ENCODE measurements at regions not wholly inside any gene's neighbourhood (a gene's known extent, or its start where the extent isn't known, plus 50 kb on each side); places are given as distances from the start of the nearest gene placed in this dataset.

DNA sequence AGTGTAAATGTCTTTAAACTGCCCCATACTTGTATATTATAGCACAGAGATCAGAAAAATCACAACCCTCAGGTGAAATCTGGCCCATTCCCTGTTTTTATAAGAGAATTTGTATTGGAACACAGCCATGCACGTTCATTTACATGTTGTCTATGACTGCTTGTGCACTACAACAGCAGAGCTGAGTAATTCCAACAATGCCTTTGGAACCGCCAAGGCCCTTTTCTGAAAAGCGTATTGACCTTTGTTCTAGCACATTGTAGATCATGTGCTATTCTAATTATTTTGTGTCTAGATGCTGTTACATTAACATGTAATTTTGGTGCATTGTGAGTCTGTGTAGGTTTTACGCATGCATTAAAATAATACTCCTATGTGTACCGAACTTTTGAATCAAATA lies 339.6 kb downstream of the CHRM3 start:
- no peaks in the 10 kb centered on the region for H3K79me1 ChIP-seq (ENCODE audit: low read depth in 1 of 2, low read length in 2 of 2)
- TF ChIP-seq NFE2L2 (IDR thresholded peaks at IDR 0.05; ENCODE audit: low read depth, low read length) (no peak), MAZ (IDR thresholded peaks at IDR 0.05; ENCODE audit: borderline replicate concordance, low read depth, low read length) (no peak), FOS (IDR thresholded peaks at IDR 0.05; ENCODE audit: low read depth, low read length) (no peak)
- H3K9me3 ChIP-seq (ENCODE audit: control insufficient read depth, insufficient read depth, low read length), result no peaks in the 10 kb centered on the region
- H2AFZ ChIP-seq (replicated peaks; ENCODE audit: low read length, poor library complexity), result no peak overlapping the region
- no CpG with 5 or more reads among the region's 5 CpGs for WGBS, 2 experiments (ENCODE audit: extremely low coverage in 2 of 2, insufficient read length in 1 of 2)
- H3K4me2 ChIP-seq (ENCODE audit: low read depth, low read length), result no peak overlapping the region
- no peak overlapping the region for H3K27ac ChIP-seq (ENCODE audit: insufficient read depth, low read length)
- H3K4ac ChIP-seq (ENCODE audit: low read depth, low read length), result no peak overlapping the region
- DNase-seq (no peak), ATAC-seq (ENCODE audit: low read depth) (no peak)
- H3K4me1 ChIP-seq (ENCODE audit: control insufficient read depth, insufficient read depth, low read length), result no peaks in the 10 kb centered on the region
- no peak overlapping the region for H3K14ac ChIP-seq (replicated peaks; ENCODE audit: low read depth, low read length)
- no peak overlapping the region for H2BK15ac ChIP-seq (ENCODE audit: low read depth, low read length)
- H4K20me1 ChIP-seq (ENCODE audit: insufficient read depth, low read length), result no peaks in the 10 kb centered on the region
- no peak overlapping the region for H4K91ac ChIP-seq (ENCODE audit: insufficient read depth, low read depth, low read length)
- in situ Hi-C loops (cut with MboI; ENCODE audit: low sequenced_read_pairs) (no loop called here), intact Hi-C loops (cut with micrococcal nuclease) (no loop called here), dilution Hi-C loops (cut with HindIII; ENCODE audit: low sequenced_read_pairs, unreplicated experiment) (no loop called here)
- no peak overlapping the region for H3K9ac ChIP-seq (ENCODE audit: low read depth, low read length)
- no peak overlapping the region for H2BK5ac ChIP-seq (ENCODE audit: low read depth, low read length, poor library complexity, severe bottlenecking)
- H3K36me3 ChIP-seq (ENCODE audit: control insufficient read depth, insufficient read depth, low read length), result no peaks in the 10 kb centered on the region
- ChIA-PET CTCF (no interaction called here), POLR2A (ENCODE audit: unreplicated experiment) (no interaction called here)
- no peak overlapping the region for H3K4me3 ChIP-seq (ENCODE audit: insufficient read depth, low read depth, low read length)
- BruUV-seq (replicated peaks), result no TSS peak
- no peak overlapping the region for H2AK9ac ChIP-seq (replicated peaks; ENCODE audit: low read depth, low read length, poor library complexity)
- no peak overlapping the region for H2AK5ac ChIP-seq (ENCODE audit: low read depth, low read length)
- no peak overlapping the region for H3K23ac ChIP-seq (ENCODE audit: low read depth, low read length)
- H3K9me1 ChIP-seq (ENCODE audit: insufficient read depth, low read length), result no peaks in the 10 kb centered on the region
- H3K27me3 ChIP-seq (ENCODE audit: control insufficient read depth, insufficient read depth, low read length), result no peaks in the 10 kb centered on the region
- H3K56ac ChIP-seq (ENCODE audit: extremely low read depth, insufficient read depth, low read length), result no peak overlapping the region
- H4K5ac ChIP-seq (ENCODE audit: low read depth, low read length), result no peak overlapping the region
- H4K8ac ChIP-seq (ENCODE audit: low read depth in 2 of 2, low read length in 2 of 2), result no peak overlapping the region
- H3K18ac ChIP-seq (ENCODE audit: low read depth, low read length), result no peak overlapping the region
- no peak overlapping the region for H2BK20ac ChIP-seq (ENCODE audit: low read depth, low read length)
- H2BK120ac ChIP-seq (ENCODE audit: low read depth, low read length), result no peak overlapping the region

Data from IMR-90 (cell line).